Transverse colon (tissue), 4 donors: ENCODE measurements at regions not wholly inside any gene's neighbourhood (a gene's known extent, or its start where the extent isn't known, plus 50 kb on each side); places are given as distances from the start of the nearest gene placed in this dataset.
A peak's percentile ranks its signal among the peaks of the same experiment; 100 is the strongest.
"Not testable (repeated sequence)": the region's sequence is repeated elsewhere in the genome, so short reads cannot be mapped to it uniquely, and the experiment has no call there.

Experiments
- DNase-seq: peaks from one replicate; pipeline ENCODE4 v3.0.0-alpha.2; 2019
- H3K27ac ChIP-seq, 4 donors: fragments of 200-600 bp; sonication (generic); 2 replicates each; pipeline ENCODE4 v1.5.1; 2016 to 2018; ENCODE audit warnings: inconsistent platforms in 4 of 4
- H3K27me3 ChIP-seq: fragments of 200-600 bp; sonication (generic); 2 replicates; pipeline ENCODE4 v1.5.1; 2017; ENCODE audit warnings: inconsistent platforms
- H3K36me3 ChIP-seq, 4 donors: fragments of 200-600 bp; sonication (generic); 2 replicates each; pipeline ENCODE4 v1.5.1; 2017 to 2019; ENCODE audit warnings: inconsistent platforms in 4 of 4
- H3K4me1 ChIP-seq, 4 donors: fragments of 200-600 bp; sonication (generic); 2 replicates each; pipeline ENCODE4 v1.5.1; 2017 to 2020; ENCODE audit warnings: inconsistent platforms in 4 of 4
- H3K4me3 ChIP-seq, 4 donors: fragments of 200-600 bp; sonication (generic); 1 replicate in 1 of 4; 2 replicates in 3 of 4; pipeline versions ENCODE4 v1.5.1 to v1.6.1; 2017 to 2019; ENCODE audit warnings: inconsistent platforms in 4 of 4
- H3K9me3 ChIP-seq, 2 donors: fragments of 200-600 bp; sonication (generic); 2 replicates each; pipeline ENCODE4 v1.5.1; 2017 to 2019; ENCODE audit warnings: inconsistent platforms in 2 of 2
- CTCF ChIP-seq, 5 experiments: fragments of 200-600 bp in 3 of 5; fragments of 450-650 bp in 2 of 5; sonication (generic) in 3 of 5; IDR thresholded peaks; 1 replicate in 2 of 5; 2 replicates in 3 of 5; pipeline ENCODE4 v1.5.1; 2016 to 2017; ENCODE audit warnings: antibody characterized with exemption in 5 of 5, inconsistent platforms in 3 of 5, mild to moderate bottlenecking in 2 of 5, moderate library complexity in 1 of 5
- EP300 ChIP-seq: sonication (generic); formaldehyde crosslinking; IDR thresholded peaks from one replicate; pipeline ENCODE4 v1.6.1; 2017; ENCODE audit warnings: antibody characterized with exemption, low read depth
- POLR2A ChIP-seq: fragments of 450-650 bp; IDR thresholded peaks from one replicate; pipeline ENCODE4 v1.6.1; 2016; ENCODE audit warnings: antibody characterized with exemption, mild to moderate bottlenecking, moderate library complexity
- POLR2AphosphoS5 ChIP-seq, 3 donors: sonication (generic); formaldehyde crosslinking; IDR thresholded peaks; one replicate each; pipeline ENCODE4 v1.6.1; 2016; ENCODE audit warnings: antibody characterized with exemption in 3 of 3
- WGBS, 2 donors: methylation state at CpG; one replicate each; pipeline ENCODE4 v1.1.5; 2018; ENCODE audit warnings: low coverage in 1 of 2; 5-methylcytosine and 5-hydroxymethylcytosine counted together
- in situ Hi-C, 4 donors: fragments of 200-750 bp; cut with MboI; loops; one replicate each; pipeline versions ENCODE4 v1.15.0 to v1.15.1; 2017; ENCODE audit warnings: low sequenced_read_pairs in 3 of 4, low pct_ligation_motif_present in 1 of 4, low pct_unique_long_range_greater_than_20kb in 1 of 4
- intact Hi-C: fragments of 100-400 bp; cut with DNase I; formaldehyde crosslinking; loops from one replicate; pipeline ENCODE4 v1.15.1; 2023; ENCODE audit warnings: low total_unique reads

- Histone ChIP-seq H3K4me1 (no peaks in the 10 kb centered on the region), H3K36me3 (peaks cover 0 to 42% (median 20%) of the 10 kb centered on the region in 4 donors), H3K27me3 (no peaks in the 10 kb centered on the region), H3K4me3 (no peak overlapping the region), H3K9me3 (no peaks in the 10 kb centered on the region), H3K27ac (no peak overlapping the region)
- TF ChIP-seq POLR2AphosphoS5 (IDR thresholded peaks at IDR 0.05) (no peak), EP300 (no peak), POLR2A (no peak), CTCF (IDR thresholded peaks at IDR 0.05) (no peak)
- in situ Hi-C loops (no loop called here), intact Hi-C loops (no loop called here)
- 89 to 95% methylated on average over 4 to 6 of the region's 6 CpGs for WGBS, 2 donors
- DNase-seq: no peak
These were observed 79.2 kb upstream of the KCTD7 start for GRCh38 chr7:66549466-66549865.

GRCh38 chr7:66553001-66553400 is 75.7 kb upstream of the KCTD7 start:
- 90 to 95% methylated on average over 2 to 9 of the region's 9 CpGs for WGBS, 2 donors
- Histone ChIP-seq H3K27me3 (no peaks in the 10 kb centered on the region), H3K9me3 (no peaks in the 10 kb centered on the region), H3K4me3 (no peak overlapping the region), H3K36me3 (peaks cover 0 to 33% (median 14%) of the 10 kb centered on the region in 4 donors), H3K27ac (no peak overlapping the region), H3K4me1 (peaks cover 0 to 8% (median 3%) of the 10 kb centered on the region in 4 donors)
- TF ChIP-seq POLR2A (no peak), CTCF (IDR thresholded peaks at IDR 0.05) (no peak)
- no peak for DNase-seq
- intact Hi-C loops (loop anchor here (10.0 kb wide), 2 partner anchors 92 to 192 kb away; partner anchors contain the start of gene RABGEF1), in situ Hi-C loops (no loop called here)

- H3K4me1 ChIP-seq, H3K27me3 ChIP-seq, in situ Hi-C loops, DNase-seq, H3K9me3 ChIP-seq, H3K4me3 ChIP-seq: not testable (repeated sequence)
- Histone ChIP-seq H3K27ac (peak overlapping the region in 2 of 4 donors; percentile 5 to 48), H3K36me3 (peaks cover 0 to 33% (median 14%) of the 10 kb centered on the region in 4 donors)
- intact Hi-C loops: loop anchor here (10.0 kb wide), 2 partner anchors 91 to 191 kb away; partner anchors contain the start of gene RABGEF1
- 66% methylated on average over 2 of the region's 2 CpGs; no CpG with 5 or more reads in 1 of the 2 donors for WGBS, 2 donors
These were observed 75.0 kb upstream of the KCTD7 start for GRCh38 chr7:66553675-66554074.

- Histone ChIP-seq H3K27ac (peak overlapping the region in 2 of 4 donors; percentile 5 to 48), H3K36me3 (peaks cover 0 to 33% (median 14%) of the 10 kb centered on the region in 4 donors)
- DNase-seq, H3K4me3 ChIP-seq, H3K27me3 ChIP-seq, H3K9me3 ChIP-seq, H3K4me1 ChIP-seq, in situ Hi-C loops: not testable (repeated sequence)
- WGBS, 2 donors: 87% methylated on average over 8 of the region's 8 CpGs; no CpG with 5 or more reads in 1 of the 2 donors
- intact Hi-C loops: loop anchor here (10.0 kb wide), 2 partner anchors 91 to 191 kb away; partner anchors contain the start of gene RABGEF1
These were observed 74.4 kb upstream of the KCTD7 start for GRCh38 chr7:66554291-66554690.

- H3K4me1 ChIP-seq, DNase-seq, H3K4me3 ChIP-seq, H3K9me3 ChIP-seq, in situ Hi-C loops, H3K27me3 ChIP-seq: not testable (repeated sequence)
- 88 to 97% methylated on average over 1 to 8 of the region's 8 CpGs for WGBS, 2 donors
- H3K36me3 ChIP-seq: peaks cover 0 to 33% (median 14%) of the 10 kb centered on the region in 4 donors
- peak overlapping the region in 2 of 4 donors; percentile 5 to 48 for H3K27ac ChIP-seq
- intact Hi-C loops: loop anchor here (10.0 kb wide), 2 partner anchors 90 to 190 kb away; partner anchors contain the start of gene RABGEF1
These were observed 73.7 kb upstream of the KCTD7 start for GRCh38 chr7:66554842-66555430.
